Ovary (tissue), 7 donors: ENCODE measurements at regions not wholly inside any gene's neighbourhood (a gene's known extent, or its start where the extent isn't known, plus 50 kb on each side); places are given as distances from the start of the nearest gene placed in this dataset.

Experiments
- DNase-seq, 5 donors: peaks; one replicate each; pipeline ENCODE4 v3.0.0-alpha.2; 2019 to 2020
- H3K27ac ChIP-seq, 2 donors: fragments of 200-600 bp; one replicate each; pipeline versions ENCODE4 v1.5.1 to v1.8.0; 2019 to 2022
- H3K27me3 ChIP-seq: fragments of 200-600 bp; one replicate; pipeline ENCODE4 v1.8.0; 2022
- H3K36me3 ChIP-seq: fragments of 200-600 bp; sonication (generic); one replicate; pipeline ENCODE4 v1.5.1; 2019
- H3K4me1 ChIP-seq: one replicate; pipeline ENCODE4 v1.8.1; 2013; ENCODE audit warnings: mild to moderate bottlenecking, moderate library complexity; ENCODE audit not compliant: insufficient read depth
- H3K4me3 ChIP-seq: fragments of 200-600 bp; sonication (generic); one replicate; pipeline ENCODE4 v1.5.1; 2017
- H3K9me3 ChIP-seq, 2 donors: fragments of 200-600 bp in 1 of 2; sonication (generic) in 1 of 2; one replicate each; pipeline versions ENCODE4 v1.5.1 to v1.8.1; 2013 to 2019; ENCODE audit warnings: mild to moderate bottlenecking in 1 of 2, moderate library complexity in 1 of 2
- CTCF ChIP-seq, 3 donors: fragments of 450-650 bp in 2 of 3; fragments of 200-600 bp in 1 of 3; IDR thresholded peaks; one replicate each; pipeline versions ENCODE4 v1.5.1 to v1.8.0; 2016 to 2022; ENCODE audit warnings: antibody characterized with exemption in 3 of 3, mild to moderate bottlenecking in 1 of 3
- EP300 ChIP-seq: sonication (generic); formaldehyde crosslinking; IDR thresholded peaks from one replicate; pipeline ENCODE4 v1.6.1; 2017; ENCODE audit warnings: antibody characterized with exemption
- POLR2A ChIP-seq: fragments of 450-650 bp; IDR thresholded peaks from one replicate; pipeline ENCODE4 v1.6.1; 2017; ENCODE audit warnings: antibody characterized with exemption, mild to moderate bottlenecking, moderate library complexity
- WGBS, 3 donors: extraction: QIAGEN DNeasy Blood & Tissue Kit in 1 of 3; methylation state at CpG; one replicate each; pipeline versions ENCODE4 v1.1.5 to v1.1.7; 2013 to 2017; 5-methylcytosine and 5-hydroxymethylcytosine counted together
- intact Hi-C, 4 donors: fragments of 100-400 bp; cut with DNase I; formaldehyde crosslinking; loops; one replicate each; pipeline versions ENCODE4 v1.11.0 to v1.15.1; 2022 to 2023
- donor health status: DM: no; HTN: no; CAD: no; lungs with moderate emphysema.
- donor health status: DM: no; HTN: no; CAD: no.
- donor health status: Bipolar disorder and iron deficiency.
- donor health status: DM: no; HTN: no; CAD: no.
- donor health status: DM: yes; HTN: yes; CAD: no.

GRCh38 chr9:89886281-89886700 is 281.5 kb downstream of the GADD45G start:
- Histone ChIP-seq H3K4me1 (peaks cover 2% of the 10 kb centered on the region), H3K27ac (no peak overlapping the region), H3K27me3 (no peaks in the 10 kb centered on the region), H3K4me3 (no peak overlapping the region), H3K9me3 (no peaks in the 10 kb centered on the region), H3K36me3 (no peaks in the 10 kb centered on the region)
- intact Hi-C loops: no loop called here
- no peak for TF ChIP-seq POLR2A
- TF ChIP-seq CTCF (IDR thresholded peaks at IDR 0.05): no peak
- TF ChIP-seq EP300: no peak
- WGBS, 3 donors: 46 to 63% (median 50%) methylated on average over 5 of the region's 5 CpGs
- no peak for DNase-seq

GRCh38 chr9:89887286-89887685 is 282.5 kb downstream of the GADD45G start:
- no peak for TF ChIP-seq POLR2A
- TF ChIP-seq CTCF (IDR thresholded peaks at IDR 0.05): no peak
- no peak for TF ChIP-seq EP300
- Histone ChIP-seq H3K36me3 (no peaks in the 10 kb centered on the region), H3K4me1 (peaks cover 8% of the 10 kb centered on the region), H3K9me3 (no peaks in the 10 kb centered on the region), H3K27ac (no peak overlapping the region), H3K4me3 (no peak overlapping the region), H3K27me3 (no peaks in the 10 kb centered on the region)
- DNase-seq: no peak
- WGBS, 3 donors: 95 to 98% (median 95%) methylated on average over 4 of the region's 4 CpGs
- intact Hi-C loops: no loop called here

GRCh38 chr9:89888233-89888632 is 283.4 kb downstream of the GADD45G start:
- no peaks in the 10 kb centered on the region for H3K27me3 ChIP-seq
- H3K27ac ChIP-seq: no peak overlapping the region
- H3K36me3 ChIP-seq: no peaks in the 10 kb centered on the region
- intact Hi-C loops: no loop called here
- DNase-seq: no peak
- TF ChIP-seq POLR2A: no peak
- TF ChIP-seq CTCF (IDR thresholded peaks at IDR 0.05): no peak
- TF ChIP-seq EP300: no peak
- H3K9me3 ChIP-seq: no peaks in the 10 kb centered on the region
- H3K4me1 ChIP-seq: peaks cover 8% of the 10 kb centered on the region
- H3K4me3 ChIP-seq: no peak overlapping the region
- 87 to 98% (median 92%) methylated on average over 2 of the region's 2 CpGs for WGBS, 3 donors

- intact Hi-C loops: no loop called here
- Histone ChIP-seq H3K36me3 (no peaks in the 10 kb centered on the region), H3K4me3 (no peak overlapping the region), H3K27ac (no peak overlapping the region), H3K4me1 (peaks cover 8% of the 10 kb centered on the region), H3K27me3 (no peaks in the 10 kb centered on the region), H3K9me3 (no peaks in the 10 kb centered on the region)
- no peak for TF ChIP-seq POLR2A
- TF ChIP-seq EP300: no peak
- no peak for TF ChIP-seq CTCF (IDR thresholded peaks at IDR 0.05)
- DNase-seq: no peak
- WGBS, 3 donors: 92 to 100% (median 95%) methylated on average over 3 of the region's 3 CpGs
Observed at GRCh38 chr9:89888677-89889076, 283.9 kb downstream of the GADD45G start.

GRCh38 chr9:89889865-89890264 is 285.1 kb downstream of the GADD45G start:
- 86 to 98% (median 86%) methylated on average over 5 of the region's 5 CpGs for WGBS, 3 donors
- peaks cover 8% of the 10 kb centered on the region for H3K4me1 ChIP-seq
- no peak overlapping the region for H3K4me3 ChIP-seq
- TF ChIP-seq EP300 (no peak), CTCF (IDR thresholded peaks at IDR 0.05) (no peak)
- no peak overlapping the region for H3K27ac ChIP-seq
- H3K36me3 ChIP-seq: no peaks in the 10 kb centered on the region
- no peaks in the 10 kb centered on the region for H3K9me3 ChIP-seq
- intact Hi-C loops: no loop called here
- H3K27me3 ChIP-seq: no peaks in the 10 kb centered on the region
- DNase-seq: no peak
